ENCODE measurements at regions not wholly inside any gene's neighbourhood (a gene's known extent, or its start where the extent isn't known, plus 50 kb on each side); places are given as distances from the start of the nearest gene placed in this dataset.
"Not testable (repeated sequence)": the region's sequence is repeated elsewhere in the genome, so short reads cannot be mapped to it uniquely, and the experiment has no call there.

- Mint-ChIP-seq H3K27ac (no peak overlapping the region), H3K4me3 (no peak overlapping the region), H3K36me3 (no peaks in the 10 kb centered on the region), H3K27me3 (ENCODE audit: low read depth) (no peaks in the 10 kb centered on the region), H3K9me3 (no peaks in the 10 kb centered on the region), H3K4me1 (peaks cover 1% of the 10 kb centered on the region)
- DNase-seq (ENCODE audit: low spot score in 2 of 2, unreplicated experiment in 2 of 2): no peak
- TF ChIP-seq CTCF (IDR thresholded peaks at IDR 0.05; ENCODE audit: unreplicated experiment): no peak
These were observed 627.9 kb downstream of the IQCM start for GRCh38 chr4:149187726-149188125.

GRCh38 chr4:149183638-149184037 is 632.0 kb downstream of the IQCM start:
- Mint-ChIP-seq H3K4me1 (no peaks in the 10 kb centered on the region), H3K27me3 (ENCODE audit: low read depth) (no peaks in the 10 kb centered on the region), H3K27ac (no peak overlapping the region), H3K4me3 (no peak overlapping the region), H3K36me3 (peaks cover 4% of the 10 kb centered on the region), H3K9me3 (peaks cover 25% of the 10 kb centered on the region)
- no peak for TF ChIP-seq CTCF (IDR thresholded peaks at IDR 0.05; ENCODE audit: unreplicated experiment)
- no peak for DNase-seq (ENCODE audit: low spot score in 2 of 2, unreplicated experiment in 2 of 2)

- H3K36me3 Mint-ChIP-seq; H3K4me1 Mint-ChIP-seq; H3K27me3 Mint-ChIP-seq (ENCODE audit: low read depth); H3K4me3 Mint-ChIP-seq; DNase-seq (ENCODE audit: low spot score in 2 of 2, unreplicated experiment in 2 of 2); H3K27ac Mint-ChIP-seq: not testable (repeated sequence)
- peaks cover 36% of the 10 kb centered on the region for H3K9me3 Mint-ChIP-seq
These were observed 634.2 kb downstream of the IQCM start for GRCh38 chr4:149181459-149181858.

- Mint-ChIP-seq H3K27me3 (ENCODE audit: low read depth) (peaks cover 1% of the 10 kb centered on the region), H3K27ac (no peak overlapping the region), H3K4me1 (no peaks in the 10 kb centered on the region), H3K4me3 (no peak overlapping the region), H3K36me3 (peaks cover 3% of the 10 kb centered on the region), H3K9me3 (peaks cover 33% of the 10 kb centered on the region)
- TF ChIP-seq CTCF (IDR thresholded peaks at IDR 0.05; ENCODE audit: unreplicated experiment): no peak
- no peak for DNase-seq (ENCODE audit: low spot score in 2 of 2, unreplicated experiment in 2 of 2)
These were observed 639.6 kb downstream of the IQCM start for GRCh38 chr4:149176039-149176438.

GRCh38 chr4:149175549-149175948 is 640.1 kb downstream of the IQCM start:
- H3K36me3 Mint-ChIP-seq: peaks cover 2% of the 10 kb centered on the region
- TF ChIP-seq CTCF (IDR thresholded peaks at IDR 0.05; ENCODE audit: unreplicated experiment): no peak
- no peak overlapping the region for H3K27ac Mint-ChIP-seq
- H3K4me1 Mint-ChIP-seq: no peaks in the 10 kb centered on the region
- H3K9me3 Mint-ChIP-seq: peaks cover 28% of the 10 kb centered on the region
- no peak overlapping the region for H3K4me3 Mint-ChIP-seq
- no peak for DNase-seq (ENCODE audit: low spot score in 2 of 2, unreplicated experiment in 2 of 2)
- H3K27me3 Mint-ChIP-seq (ENCODE audit: low read depth): peaks cover 1% of the 10 kb centered on the region

- H3K27me3 Mint-ChIP-seq (ENCODE audit: low read depth): peaks cover 1% of the 10 kb centered on the region
- H3K27ac Mint-ChIP-seq: no peak overlapping the region
- no peak for TF ChIP-seq CTCF (IDR thresholded peaks at IDR 0.05; ENCODE audit: unreplicated experiment)
- no peaks in the 10 kb centered on the region for H3K36me3 Mint-ChIP-seq
- DNase-seq (ENCODE audit: low spot score in 2 of 2, unreplicated experiment in 2 of 2): no peak
- H3K4me1 Mint-ChIP-seq: no peaks in the 10 kb centered on the region
- H3K9me3 Mint-ChIP-seq: peaks cover 8% of the 10 kb centered on the region
- H3K4me3 Mint-ChIP-seq: no peak overlapping the region
These were observed 642.2 kb downstream of the IQCM start for GRCh38 chr4:149173241-149174013.

Measured in mesothelial cell of epicardium (in vitro differentiated cells).